RWPE2 (cell line): ENCODE measurements at regions not wholly inside any gene's neighbourhood (a gene's known extent, or its start where the extent isn't known, plus 50 kb on each side); places are given as distances from the start of the nearest gene placed in this dataset.

Experiments used
- ATAC-seq: fragments of 200-7000 bp; cut with Tn5 transposase; 3 replicates; pipeline ENCODE4 v1.9.1; 2021; ENCODE audit warnings: low read depth
- DNase-seq: peaks from one replicate; pipeline ENCODE4 v3.0.0-alpha.2; 2020; ENCODE audit warnings: low spot score
- H3K27ac ChIP-seq: fragments of 450-650 bp; 2 replicates; pipeline ENCODE4 v1.5.1; 2017; ENCODE audit warnings: mild to moderate bottlenecking; ENCODE audit not compliant: poor library complexity, severe bottlenecking
- H3K27me3 ChIP-seq: fragments of 250-450 bp; sonication (Bioruptor Pico); 2 replicates; pipeline ENCODE4 v1.5.1; 2021; ENCODE audit warnings: mild to moderate bottlenecking, moderate library complexity; ENCODE audit not compliant: insufficient read depth, poor library complexity, severe bottlenecking
- H3K36me3 ChIP-seq: fragments of 250-450 bp; sonication (Bioruptor Pico); 2 replicates; pipeline ENCODE4 v1.5.1; 2020; ENCODE audit warnings: low read depth, mild to moderate bottlenecking, moderate library complexity
- H3K4me1 ChIP-seq: fragments of 250-450 bp; sonication (Bioruptor Pico); 2 replicates; pipeline ENCODE4 v1.5.1; 2021; ENCODE audit warnings: mild to moderate bottlenecking, moderate library complexity; ENCODE audit not compliant: insufficient read depth, poor library complexity, severe bottlenecking
- H3K4me3 ChIP-seq: fragments of 250-450 bp; sonication (Bioruptor Pico); 2 replicates; pipeline ENCODE4 v1.5.1; 2021; ENCODE audit warnings: mild to moderate bottlenecking, moderate library complexity; ENCODE audit not compliant: severe bottlenecking
- H3K9me3 ChIP-seq: fragments of 250-450 bp; sonication (Bioruptor Pico); 2 replicates; pipeline ENCODE4 v1.5.1; 2021; ENCODE audit warnings: mild to moderate bottlenecking, moderate library complexity; ENCODE audit not compliant: severe bottlenecking
- TF ChIP-seq, protein P1 (sequence below): fragments of 450-650 bp; IDR thresholded peaks from one replicate; pipeline ENCODE4 v1.5.1; 2017; ENCODE audit warnings: mild to moderate bottlenecking, moderate library complexity; ENCODE audit not compliant: poor library complexity, severe bottlenecking

DNA sequence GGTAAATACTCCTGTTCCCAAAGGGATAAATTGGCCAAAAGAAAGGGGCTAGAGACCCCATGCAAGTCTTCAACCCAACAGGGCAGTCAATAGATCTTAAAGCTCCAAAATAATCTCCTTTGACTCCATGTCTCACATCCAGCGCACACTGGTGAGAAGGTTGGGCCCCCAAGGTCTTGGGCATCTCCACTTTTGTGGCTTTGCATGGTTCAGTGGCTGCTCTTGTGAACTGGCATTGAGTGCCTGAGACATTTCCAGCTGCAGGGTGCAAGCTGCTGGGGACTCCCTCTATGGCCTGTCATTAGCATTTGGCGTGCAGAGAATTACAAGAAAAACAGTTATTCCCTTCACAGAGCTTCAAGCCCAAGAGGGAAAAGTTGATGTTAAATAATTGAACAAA is 224.7 kb downstream of the MTRR start:
- H3K36me3 ChIP-seq = no peaks in the 10 kb centered on the region
- no peak for DNase-seq
- no peak overlapping the region for H3K4me3 ChIP-seq
- no peaks in the 10 kb centered on the region for H3K9me3 ChIP-seq
- H3K27ac ChIP-seq = no peak overlapping the region
- H3K27me3 ChIP-seq = no peaks in the 10 kb centered on the region
- no peak for ATAC-seq
- H3K4me1 ChIP-seq = no peaks in the 10 kb centered on the region
- TF ChIP-seq, protein P1, sequence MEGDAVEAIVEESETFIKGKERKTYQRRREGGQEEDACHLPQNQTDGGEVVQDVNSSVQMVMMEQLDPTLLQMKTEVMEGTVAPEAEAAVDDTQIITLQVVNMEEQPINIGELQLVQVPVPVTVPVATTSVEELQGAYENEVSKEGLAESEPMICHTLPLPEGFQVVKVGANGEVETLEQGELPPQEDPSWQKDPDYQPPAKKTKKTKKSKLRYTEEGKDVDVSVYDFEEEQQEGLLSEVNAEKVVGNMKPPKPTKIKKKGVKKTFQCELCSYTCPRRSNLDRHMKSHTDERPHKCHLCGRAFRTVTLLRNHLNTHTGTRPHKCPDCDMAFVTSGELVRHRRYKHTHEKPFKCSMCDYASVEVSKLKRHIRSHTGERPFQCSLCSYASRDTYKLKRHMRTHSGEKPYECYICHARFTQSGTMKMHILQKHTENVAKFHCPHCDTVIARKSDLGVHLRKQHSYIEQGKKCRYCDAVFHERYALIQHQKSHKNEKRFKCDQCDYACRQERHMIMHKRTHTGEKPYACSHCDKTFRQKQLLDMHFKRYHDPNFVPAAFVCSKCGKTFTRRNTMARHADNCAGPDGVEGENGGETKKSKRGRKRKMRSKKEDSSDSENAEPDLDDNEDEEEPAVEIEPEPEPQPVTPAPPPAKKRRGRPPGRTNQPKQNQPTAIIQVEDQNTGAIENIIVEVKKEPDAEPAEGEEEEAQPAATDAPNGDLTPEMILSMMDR = no peak

GRCh38 chr5:8094304-8094703 is 225.4 kb downstream of the MTRR start:
- Histone ChIP-seq H3K9me3 (no peaks in the 10 kb centered on the region), H3K4me3 (no peak overlapping the region), H3K4me1 (no peaks in the 10 kb centered on the region), H3K27ac (no peak overlapping the region), H3K27me3 (no peaks in the 10 kb centered on the region), H3K36me3 (no peaks in the 10 kb centered on the region)
- ATAC-seq = no peak
- TF ChIP-seq, protein P1 = no peak
- no peak for DNase-seq

- no peaks in the 10 kb centered on the region for H3K27me3 ChIP-seq
- no peaks in the 10 kb centered on the region for H3K36me3 ChIP-seq
- no peak overlapping the region for H3K4me3 ChIP-seq
- no peaks in the 10 kb centered on the region for H3K4me1 ChIP-seq
- no peak for DNase-seq
- no peak overlapping the region for H3K27ac ChIP-seq
- no peaks in the 10 kb centered on the region for H3K9me3 ChIP-seq
- no peak for ATAC-seq
- TF ChIP-seq, protein P1 = no peak
Observed at GRCh38 chr5:8097146-8097545, 228.2 kb downstream of the MTRR start.

DNA sequence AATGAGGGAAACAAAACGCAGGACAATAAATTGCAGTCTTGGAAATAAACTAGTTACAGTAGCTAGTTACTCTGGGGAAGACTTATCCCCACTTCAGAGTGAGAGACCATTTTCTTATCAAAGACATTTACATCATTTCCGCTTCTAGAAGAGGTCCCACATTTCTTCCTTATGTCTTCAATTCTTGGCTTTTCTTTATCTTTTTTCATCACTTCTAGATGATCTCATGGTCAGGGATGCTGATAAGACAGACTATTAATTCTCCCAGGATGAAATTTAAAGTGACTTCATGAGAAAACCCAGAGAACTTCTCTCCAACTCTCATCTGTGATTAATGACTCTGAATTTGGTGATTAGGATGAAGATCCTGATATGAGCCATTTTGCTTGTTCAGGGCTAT is 229.1 kb downstream of the MTRR start:
- Histone ChIP-seq H3K27ac (no peak overlapping the region), H3K27me3 (no peaks in the 10 kb centered on the region), H3K36me3 (no peaks in the 10 kb centered on the region), H3K9me3 (no peaks in the 10 kb centered on the region), H3K4me1 (no peaks in the 10 kb centered on the region), H3K4me3 (no peak overlapping the region)
- DNase-seq (no peak), ATAC-seq (no peak)
- TF ChIP-seq, protein P1 = no peak

DNA sequence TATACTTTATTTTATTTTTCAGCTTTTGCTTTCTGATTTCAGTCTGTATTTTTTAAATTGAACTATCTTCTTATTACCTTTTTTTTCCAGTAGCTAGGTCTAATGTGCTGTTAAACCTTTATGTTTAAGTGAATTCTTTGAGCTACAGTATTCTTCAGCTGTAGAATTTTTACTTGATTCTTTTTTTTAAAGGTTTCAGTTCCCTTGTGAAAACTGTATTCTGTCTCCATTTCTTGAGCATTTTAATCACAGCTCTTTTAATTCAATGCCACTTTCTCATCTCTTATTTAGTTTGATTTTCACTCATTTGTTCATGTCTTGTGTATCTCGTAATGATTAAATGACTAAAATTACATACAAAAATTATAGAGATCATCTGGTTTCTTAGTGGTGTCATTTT is 233.8 kb downstream of the MTRR start:
- peaks cover 4% of the 10 kb centered on the region for H3K27me3 ChIP-seq
- H3K36me3 ChIP-seq = no peaks in the 10 kb centered on the region
- no peak overlapping the region for H3K4me3 ChIP-seq
- no peak for DNase-seq
- no peak for ATAC-seq
- TF ChIP-seq, protein P1 = no peak
- no peak overlapping the region for H3K27ac ChIP-seq
- peaks cover 3% of the 10 kb centered on the region for H3K4me1 ChIP-seq
- H3K9me3 ChIP-seq = no peaks in the 10 kb centered on the region
